Jurkat, Clone E6-1 (cell line): ENCODE measurements at regions not wholly inside any gene's neighbourhood (a gene's known extent, or its start where the extent isn't known, plus 50 kb on each side); places are given as distances from the start of the nearest gene placed in this dataset.

ENCODE experiments used
- DNase-seq: peaks from one replicate; pipeline ENCODE4 v3.0.0-alpha.2; 2011; ENCODE audit warnings: low read depth, low spot score
- H3K4me3 ChIP-seq: 2 replicates; pipeline ENCODE4 v1.5.1; 2011; ENCODE audit warnings: mild to moderate bottlenecking, low read length, control low read depth, moderate library complexity

DNA sequence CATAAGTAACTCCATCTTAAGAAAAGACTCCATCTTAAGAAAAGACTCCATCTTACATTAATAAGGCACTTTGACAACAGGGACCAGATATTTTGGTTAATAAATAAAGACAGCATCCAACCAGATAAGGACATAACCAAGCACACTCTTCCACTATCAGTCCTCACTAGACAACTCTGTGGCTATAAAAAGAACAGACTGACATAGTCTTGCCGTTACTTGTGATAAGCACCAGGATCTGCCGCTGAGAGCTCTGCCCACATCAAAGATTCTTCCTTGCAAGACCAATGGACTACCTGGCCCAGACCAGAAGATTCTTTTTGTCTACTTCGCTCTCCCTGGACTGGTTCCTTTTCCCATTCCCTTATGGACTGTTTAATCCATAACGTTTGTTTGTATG is 667.4 kb downstream of the NYAP2 start:
- no peak overlapping the region for H3K4me3 ChIP-seq
- no peak for DNase-seq

DNA sequence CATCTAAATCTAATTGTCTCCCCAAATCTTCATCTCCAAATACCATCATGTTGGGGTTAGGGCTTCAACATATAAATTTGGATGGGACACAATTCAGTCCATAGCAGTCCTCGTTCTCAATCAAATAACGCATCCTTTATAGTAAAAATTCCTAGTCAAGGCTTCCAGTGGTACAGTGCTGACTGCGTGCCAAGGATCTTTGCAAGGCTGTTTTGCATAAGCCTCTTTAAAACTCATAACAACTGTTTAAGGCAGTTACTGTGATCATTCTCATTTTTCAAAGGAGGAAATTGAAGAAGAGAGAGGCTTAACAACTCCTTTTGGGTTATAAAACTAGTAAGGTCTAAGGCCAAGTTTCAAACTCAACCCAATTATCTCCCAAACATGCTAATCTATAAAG is 666.9 kb downstream of the NYAP2 start:
- DNase-seq = no peak
- H3K4me3 ChIP-seq = no peak overlapping the region

DNA sequence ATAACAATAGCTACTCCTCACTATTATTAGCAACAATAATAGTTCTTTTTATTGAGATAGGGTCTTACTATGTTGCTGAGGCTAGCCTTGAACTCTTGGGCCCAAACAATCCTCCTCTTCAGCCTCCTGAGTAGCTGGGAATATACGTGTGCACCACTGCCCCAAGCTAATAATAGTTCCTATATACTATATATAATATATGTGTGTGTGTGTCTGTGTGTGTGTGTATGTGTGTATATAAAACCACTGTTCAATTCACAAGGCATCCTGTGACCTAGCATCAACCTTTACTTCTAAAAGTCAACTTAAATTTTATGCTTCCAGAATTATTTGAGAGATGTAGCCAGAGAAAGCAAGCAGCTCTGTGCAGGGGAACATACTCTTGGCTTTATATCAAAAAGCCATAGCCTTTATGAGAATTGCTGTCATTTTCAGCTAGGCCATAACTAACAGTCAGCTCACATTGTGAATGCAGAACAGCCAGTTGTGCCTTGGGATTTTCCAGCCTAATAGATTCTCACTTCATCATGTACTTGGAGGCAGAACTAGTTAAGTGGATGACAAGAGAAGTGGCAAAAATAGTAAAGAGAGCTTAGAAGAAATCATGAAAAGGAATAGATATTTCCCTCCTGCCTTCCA is 665.5 kb downstream of the NYAP2 start:
- DNase-seq = no peak
- no peak overlapping the region for H3K4me3 ChIP-seq

DNA sequence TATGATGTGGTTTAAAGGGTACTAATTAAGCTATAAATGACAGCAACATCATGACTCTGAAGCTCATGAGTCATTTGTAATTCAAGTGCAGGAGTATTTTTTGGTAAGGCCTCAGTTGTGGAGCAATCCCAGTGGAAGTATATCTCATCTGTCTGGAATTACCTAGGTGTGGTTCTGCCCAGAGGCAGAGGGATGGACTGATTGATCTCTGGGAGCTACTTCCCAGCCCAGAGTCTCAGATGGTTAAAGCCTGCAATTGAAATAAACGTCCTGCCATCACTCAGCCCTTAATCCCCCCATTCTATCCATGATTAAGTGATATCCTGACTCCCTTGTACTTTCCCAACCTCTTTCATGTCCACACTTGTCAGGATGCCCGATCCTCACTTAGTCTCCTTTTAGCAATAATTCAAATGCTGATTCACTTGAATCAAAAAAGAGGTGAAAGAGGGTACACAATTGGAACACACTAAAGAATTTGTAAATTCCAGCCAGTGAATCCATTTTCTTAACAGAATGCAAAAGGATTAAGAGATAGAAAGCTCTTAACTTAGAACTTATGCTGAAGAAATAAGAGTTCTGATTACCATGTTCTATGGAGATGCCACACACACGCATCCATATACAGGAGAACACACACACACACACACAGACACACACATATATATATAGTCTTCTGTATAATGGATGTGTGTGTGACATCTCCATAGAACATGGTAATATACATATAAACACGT is 664.4 kb downstream of the NYAP2 start:
- no peak for DNase-seq
- no peak overlapping the region for H3K4me3 ChIP-seq

DNA sequence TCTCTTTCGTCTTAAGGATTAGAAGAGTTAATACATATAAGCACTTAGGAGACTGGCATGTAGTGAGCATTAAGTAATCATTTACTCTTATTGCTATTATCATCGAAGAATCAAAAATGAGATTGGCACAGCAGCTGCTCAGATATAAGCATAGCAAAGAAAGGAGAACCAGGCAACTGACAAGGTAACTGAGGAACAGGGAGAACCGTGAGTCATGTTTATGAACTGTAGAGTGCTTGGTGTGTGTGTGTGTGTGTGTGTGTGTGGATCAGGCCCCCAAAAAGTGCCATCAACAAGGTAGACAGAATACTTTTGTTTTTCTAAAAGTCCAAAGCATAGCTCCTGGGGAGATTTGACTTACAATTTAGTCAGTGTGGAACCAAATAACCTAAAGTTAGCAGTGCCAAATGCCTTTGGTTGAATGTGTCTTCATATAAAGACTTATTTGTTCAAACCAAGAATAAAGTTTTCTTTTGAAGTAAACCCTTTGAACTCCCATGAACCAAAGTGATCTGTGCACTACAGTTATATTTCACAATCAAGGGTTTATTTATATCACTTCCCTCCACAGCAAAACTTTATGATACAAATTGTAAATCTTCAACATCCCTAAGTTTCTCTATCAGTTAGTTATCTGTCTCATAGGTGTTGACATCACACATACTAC is 660.6 kb downstream of the NYAP2 start:
- DNase-seq = no peak
- H3K4me3 ChIP-seq = no peak overlapping the region

DNA sequence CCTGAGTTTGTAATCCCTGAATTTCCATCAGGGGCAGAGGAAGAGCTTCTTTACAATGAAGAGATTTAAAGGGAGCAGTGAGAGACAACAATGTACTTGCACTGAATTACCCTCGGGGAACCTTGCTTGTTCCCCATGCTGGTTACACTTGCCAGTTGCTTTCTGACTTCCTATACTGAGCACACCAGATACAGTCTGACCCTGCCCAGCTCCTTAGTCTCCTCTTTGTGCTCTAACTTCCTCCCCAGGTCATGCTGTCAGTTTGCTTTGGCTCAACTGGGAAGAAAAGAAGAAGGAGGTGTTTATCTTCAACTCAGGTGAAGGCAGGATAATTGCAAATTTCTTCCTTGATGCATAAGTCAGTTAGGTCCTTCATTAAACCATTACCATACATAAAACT is 658.4 kb downstream of the NYAP2 start:
- no peak for DNase-seq
- H3K4me3 ChIP-seq = no peak overlapping the region

DNA sequence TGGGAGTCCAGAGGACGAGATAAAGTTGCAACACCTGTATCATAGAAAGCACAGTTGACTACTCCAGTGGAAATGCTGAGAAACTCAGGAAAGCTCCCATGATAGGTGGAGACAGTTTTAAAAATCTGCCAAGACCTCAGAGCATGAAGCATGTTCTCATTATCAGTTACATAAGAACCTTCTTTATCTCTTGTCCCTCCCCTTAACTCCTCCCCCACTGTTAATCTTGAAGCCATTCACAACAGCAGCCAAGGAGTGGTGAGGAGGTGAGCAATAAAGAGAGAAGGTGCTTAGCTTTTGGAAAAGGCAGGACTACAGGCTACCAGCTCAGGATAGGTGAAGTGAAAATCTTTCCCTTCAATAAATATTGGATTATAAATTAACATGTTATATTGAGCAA is 657.9 kb downstream of the NYAP2 start:
- DNase-seq = no peak
- H3K4me3 ChIP-seq = no peak overlapping the region

DNA sequence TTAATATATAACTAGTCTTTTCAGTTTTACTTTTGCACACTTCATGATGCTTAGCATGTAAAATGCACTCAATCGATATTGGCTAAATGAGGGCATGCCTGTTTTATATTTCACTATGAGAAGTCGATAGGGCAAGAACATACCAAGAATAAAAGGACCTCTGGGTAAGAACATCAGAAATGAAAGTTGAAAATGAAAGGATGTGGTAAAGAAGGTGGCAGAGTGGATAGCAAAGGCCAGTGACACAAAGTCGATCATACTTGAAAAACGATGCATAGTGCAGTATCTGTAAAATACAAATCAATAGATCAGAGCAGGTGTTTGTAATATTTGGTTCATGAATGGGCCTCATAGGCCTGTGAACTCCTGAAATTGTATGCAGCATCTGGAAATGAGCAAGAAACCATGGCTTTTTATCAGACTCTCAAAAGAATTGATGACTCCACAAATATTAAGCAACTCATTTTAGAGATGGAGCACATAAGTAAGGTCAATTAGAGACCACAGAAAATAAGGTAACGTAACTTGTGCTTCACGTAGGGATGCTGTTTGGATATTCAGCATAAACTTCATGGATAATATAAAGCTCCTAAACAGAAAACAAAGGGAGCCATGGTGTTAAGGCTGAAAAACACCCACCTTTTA is 653.4 kb downstream of the NYAP2 start:
- no peak overlapping the region for H3K4me3 ChIP-seq
- DNase-seq = no peak

DNA sequence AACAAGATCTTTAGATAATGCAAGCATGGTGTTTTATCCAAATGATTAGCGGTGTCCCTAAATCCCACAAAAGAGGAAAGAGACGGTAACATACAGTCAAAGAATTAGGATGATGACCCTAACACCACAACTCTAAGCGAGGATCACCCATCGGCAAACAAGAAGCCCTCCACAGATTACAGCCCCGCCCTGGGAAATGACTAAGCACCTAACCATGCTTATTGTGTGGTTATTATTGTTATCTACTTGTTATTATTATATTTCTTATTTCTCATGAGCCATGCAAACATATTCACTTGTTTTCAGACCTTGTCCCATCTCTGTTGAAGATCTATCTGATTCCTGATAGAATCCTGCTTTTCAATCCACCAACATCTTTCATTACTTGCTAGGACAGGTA is 651.3 kb downstream of the NYAP2 start:
- DNase-seq = no peak
- no peak overlapping the region for H3K4me3 ChIP-seq

DNA sequence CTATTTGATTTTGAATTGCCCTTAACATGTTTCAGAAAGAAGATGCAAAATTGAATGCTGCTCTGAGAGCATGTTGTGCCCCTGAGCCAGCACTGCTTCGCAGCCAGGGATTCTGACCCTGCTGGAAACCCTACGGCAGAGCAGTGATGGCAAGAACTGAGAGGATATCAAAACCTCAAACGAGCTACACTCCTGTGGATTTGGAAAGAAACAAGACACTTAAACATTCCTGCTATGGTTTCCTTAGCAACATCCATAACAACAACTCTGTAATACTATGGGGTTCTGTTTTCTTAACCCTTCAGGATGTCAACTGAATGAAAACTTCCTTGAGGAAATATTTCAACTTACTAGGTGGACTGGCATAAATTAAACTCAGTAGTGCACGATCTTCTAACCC is 649.1 kb downstream of the NYAP2 start:
- no peak for DNase-seq
- H3K4me3 ChIP-seq = no peak overlapping the region

DNA sequence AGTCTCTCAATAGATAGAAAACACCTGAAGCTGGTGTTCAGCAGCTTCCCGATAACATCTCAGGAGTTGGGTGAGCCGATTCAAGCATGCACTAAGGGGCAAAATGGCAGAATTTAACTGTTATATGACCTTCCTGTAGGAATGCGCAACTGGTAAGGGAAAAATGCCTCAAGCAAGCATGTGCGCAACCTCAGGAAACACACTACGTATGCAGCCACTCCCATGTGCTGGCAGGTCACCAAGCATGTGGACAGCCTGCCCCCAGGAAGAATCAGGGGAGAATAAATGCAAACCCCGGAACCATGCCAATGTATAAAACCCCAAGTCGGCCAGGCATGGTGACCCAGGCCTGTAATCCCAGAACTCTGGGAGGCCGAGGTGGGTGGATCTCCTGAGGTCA is 645.6 kb downstream of the NYAP2 start:
- no peak overlapping the region for H3K4me3 ChIP-seq
- DNase-seq = no peak

DNA sequence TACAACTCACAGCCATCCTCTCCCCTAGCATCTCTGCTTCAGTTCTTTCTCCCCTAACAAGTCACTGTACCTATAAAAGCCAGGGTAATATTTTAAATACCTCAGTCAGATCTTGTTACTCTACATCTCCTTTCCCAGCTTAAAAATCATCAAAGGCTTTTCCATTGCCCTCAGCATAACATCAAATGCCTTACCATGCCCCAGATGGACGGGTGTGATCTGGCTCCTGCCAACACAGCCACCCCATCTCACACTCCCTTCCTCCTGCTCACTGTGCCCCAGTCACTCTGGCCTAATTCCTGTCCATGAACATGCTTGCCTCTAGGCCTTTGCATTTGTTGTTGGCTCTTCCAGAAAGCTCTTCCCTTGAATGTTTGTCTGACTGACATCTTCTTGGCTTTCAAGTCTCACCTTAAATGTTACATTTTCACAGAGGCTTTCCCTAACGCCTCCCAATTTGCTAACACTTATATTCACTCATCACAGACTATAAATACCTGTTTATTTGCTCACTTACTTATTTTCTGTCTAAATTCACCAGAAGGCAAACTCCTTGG is 640.9 kb downstream of the NYAP2 start:
- no peak for DNase-seq

DNA sequence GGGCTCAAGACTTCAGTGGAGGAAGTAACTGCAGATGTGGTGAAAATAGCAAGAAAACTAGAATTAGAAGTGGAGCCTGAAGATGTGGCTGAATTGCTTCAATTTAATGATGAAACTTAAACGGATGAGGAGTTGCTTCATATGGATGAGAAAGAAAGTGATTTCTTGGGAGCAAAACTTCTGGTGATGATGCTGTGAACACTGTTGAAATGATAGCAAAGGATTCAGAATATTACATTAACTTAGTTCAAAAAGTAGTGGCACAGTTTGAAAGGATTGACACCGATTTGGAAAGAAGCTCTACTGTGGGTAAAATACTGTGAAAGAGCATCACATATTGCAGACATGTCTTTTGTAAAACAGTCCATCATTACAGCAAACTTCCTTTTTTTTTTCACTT is 638.0 kb downstream of the NYAP2 start:
- H3K4me3 ChIP-seq = no peak overlapping the region
- no peak for DNase-seq

More for the DNA sequence above, 640.9 kb downstream of the NYAP2 start:
- H3K4me3 ChIP-seq = no peak overlapping the region

DNA sequence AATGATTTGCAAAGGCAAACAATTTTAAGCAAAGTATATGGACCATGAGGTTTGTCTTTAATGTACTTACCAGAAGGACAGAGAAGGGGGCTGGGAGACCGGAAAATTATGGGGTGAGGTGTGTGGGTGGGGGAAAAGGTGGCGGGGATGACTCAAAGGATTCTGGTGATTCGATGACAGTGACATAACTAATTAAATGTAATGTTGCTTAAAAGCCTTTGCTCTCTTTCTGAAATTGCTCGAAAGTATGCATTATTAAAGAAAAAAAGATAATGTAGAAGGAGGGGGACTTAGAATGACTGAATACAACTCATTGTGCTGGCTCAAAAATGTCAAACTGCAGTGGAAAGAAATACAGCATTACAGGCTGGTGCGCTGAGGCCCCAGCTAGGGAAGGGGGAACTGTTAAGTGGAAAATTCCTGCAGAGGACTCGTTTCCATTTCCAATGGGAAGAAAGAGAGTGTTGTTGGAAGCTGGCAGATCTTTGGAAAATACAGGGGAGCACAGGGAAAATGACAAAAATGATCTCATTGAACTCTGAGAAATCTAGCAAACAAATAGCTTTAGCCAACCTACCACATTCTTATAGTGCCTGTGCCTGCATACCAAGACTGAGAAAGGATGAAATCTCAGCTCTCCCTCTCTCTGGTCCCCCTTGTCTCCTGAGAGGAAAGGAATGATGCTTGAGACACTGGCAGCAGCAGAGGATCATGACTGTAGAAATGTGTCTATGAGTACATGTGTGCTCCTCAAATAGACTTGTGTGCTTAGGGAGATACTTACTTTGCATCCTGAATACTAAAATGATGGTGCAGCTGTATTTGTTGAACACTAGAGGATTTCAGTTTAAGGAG is 632.4 kb downstream of the NYAP2 start:
- H3K4me3 ChIP-seq = no peak overlapping the region
- no peak for DNase-seq

DNA sequence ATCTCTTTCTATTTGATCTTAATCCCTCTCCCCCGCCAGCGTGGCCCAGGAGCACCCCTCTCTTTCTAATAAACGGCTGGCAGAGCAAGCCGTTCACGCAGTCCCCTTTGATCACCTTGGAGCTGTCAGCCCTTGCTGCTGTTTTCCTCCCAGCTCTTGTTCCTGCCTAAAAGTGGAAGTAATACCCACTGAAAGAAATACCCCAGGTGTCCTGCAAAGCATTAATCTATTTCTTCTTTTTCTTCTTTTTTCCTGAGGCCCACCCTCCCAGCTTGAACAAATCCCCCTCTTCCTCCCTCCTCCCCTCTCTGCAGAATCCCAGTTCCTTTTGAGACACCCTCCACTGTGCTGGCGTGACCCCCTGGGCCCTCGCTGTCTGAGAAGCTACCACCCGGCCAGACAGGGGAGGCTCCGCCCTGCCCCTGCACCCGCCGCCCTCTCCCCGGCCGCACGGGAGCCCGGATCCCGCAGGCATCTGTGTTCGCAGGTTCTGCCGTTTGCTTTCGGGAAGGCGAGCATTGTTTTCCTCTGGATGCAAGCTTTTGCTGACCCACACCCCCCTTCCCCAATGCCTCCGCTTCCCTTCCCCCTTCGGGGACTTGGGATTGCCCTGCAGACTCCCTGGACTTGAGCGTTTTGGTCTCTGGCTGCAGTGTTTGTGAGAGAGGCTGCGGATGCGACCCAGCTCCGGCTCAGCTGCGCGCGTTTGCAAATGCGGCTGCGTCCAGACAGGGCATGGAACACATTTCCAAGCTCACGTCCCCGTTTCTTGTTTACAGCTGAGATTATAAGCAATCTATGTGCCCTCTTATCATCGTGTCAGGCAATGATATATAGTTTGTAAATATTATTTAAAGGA is 631.5 kb downstream of the NYAP2 start:
- DNase-seq = no peak
- peak overlapping the region; percentile 11; the same call in 1 of the 2 replicates for H3K4me3 ChIP-seq

DNA sequence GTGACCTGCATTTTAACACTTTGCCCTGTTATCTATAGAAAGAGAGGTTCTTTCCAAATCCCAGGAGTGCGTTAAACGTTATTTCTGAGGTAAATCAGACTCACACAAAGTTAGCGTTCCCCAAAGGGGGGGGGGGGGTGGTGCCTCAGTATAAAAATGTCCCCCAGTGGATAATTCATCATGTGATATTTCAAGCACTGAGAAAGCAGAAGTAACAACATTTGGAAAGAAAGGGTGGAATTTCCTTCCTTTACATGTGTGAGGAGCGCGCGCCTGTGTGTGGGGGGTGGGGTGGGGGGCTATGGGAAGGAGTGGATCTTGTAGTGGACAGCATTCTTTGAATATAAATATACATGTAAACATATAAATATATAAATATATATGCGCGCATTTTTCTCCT is 630.9 kb downstream of the NYAP2 start:
- DNase-seq = no peak
- H3K4me3 ChIP-seq = no peak overlapping the region

DNA sequence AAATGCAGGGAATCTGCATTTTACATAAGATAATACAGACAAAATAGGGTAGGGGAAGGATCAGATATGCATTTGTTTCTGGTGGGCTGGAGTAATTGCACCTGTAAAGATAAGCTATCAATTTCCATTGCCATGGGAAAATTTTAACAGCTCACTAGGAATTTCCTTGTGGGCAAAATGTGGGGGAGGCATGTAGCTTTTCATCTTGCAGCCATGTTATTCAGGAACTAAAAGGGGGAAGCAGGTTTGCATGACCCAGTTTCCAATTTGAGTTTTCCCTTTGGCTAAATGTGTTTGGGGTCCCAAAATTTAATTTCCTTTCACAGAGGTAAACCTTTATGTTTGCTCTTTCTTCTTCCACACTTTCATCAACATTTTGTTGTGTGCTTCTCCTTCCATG is 624.4 kb downstream of the NYAP2 start:
- no peak for DNase-seq
- H3K4me3 ChIP-seq = no peak overlapping the region

DNA sequence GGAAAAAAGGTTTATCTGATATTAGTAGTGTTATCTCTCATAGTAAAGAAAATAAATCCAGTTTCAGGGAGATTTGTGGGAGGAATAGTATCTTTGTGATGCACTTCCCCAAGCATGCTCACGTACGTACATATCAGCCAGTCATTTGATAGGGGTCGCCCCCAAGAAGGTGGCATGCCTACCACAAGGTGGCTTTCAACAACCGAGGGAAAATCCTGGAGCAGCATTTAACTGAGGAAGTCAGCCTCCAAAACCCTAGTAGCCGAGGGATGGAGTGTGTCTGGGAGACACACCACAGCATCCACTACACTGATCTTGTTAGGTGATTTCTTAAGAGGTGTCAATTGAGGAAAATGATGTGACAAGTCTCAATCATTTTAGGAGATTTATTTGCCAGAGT is 623.9 kb downstream of the NYAP2 start:
- no peak overlapping the region for H3K4me3 ChIP-seq
- DNase-seq = no peak
